ENCODE measurements at regions not wholly inside any gene's neighbourhood (a gene's known extent, or its start where the extent isn't known, plus 50 kb on each side); places are given as distances from the start of the nearest gene placed in this dataset.

DNA sequence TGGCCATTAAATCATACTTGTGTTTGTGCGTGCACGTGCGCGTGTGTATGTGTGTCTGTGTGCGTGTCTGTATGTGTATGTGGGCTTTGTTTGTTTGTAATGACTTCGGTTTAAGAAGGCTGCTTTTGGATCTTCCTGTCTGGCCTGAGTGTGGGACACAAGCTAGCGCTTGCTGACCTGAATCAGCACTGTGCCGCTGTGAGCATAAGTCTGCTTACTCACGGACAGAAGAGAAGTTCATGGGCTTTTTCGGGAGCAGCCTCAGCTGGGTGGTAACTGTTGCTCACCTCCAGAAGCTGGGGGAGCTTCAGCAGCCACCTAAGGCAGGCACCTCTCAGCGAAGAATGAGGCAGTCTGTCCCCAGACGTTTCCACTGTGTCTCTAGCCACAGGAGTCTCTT lies 56.1 kb upstream of the TRUB1 start:
- no peak overlapping the region for H3K27ac ChIP-seq (ENCODE audit: low read depth, low read length)
- POLR2A ChIA-PET: no interaction called here
- no peaks in the 10 kb centered on the region for H3K9me3 ChIP-seq (ENCODE audit: control insufficient read depth, insufficient read depth, low read length)
- TF ChIP-seq, protein P1, sequence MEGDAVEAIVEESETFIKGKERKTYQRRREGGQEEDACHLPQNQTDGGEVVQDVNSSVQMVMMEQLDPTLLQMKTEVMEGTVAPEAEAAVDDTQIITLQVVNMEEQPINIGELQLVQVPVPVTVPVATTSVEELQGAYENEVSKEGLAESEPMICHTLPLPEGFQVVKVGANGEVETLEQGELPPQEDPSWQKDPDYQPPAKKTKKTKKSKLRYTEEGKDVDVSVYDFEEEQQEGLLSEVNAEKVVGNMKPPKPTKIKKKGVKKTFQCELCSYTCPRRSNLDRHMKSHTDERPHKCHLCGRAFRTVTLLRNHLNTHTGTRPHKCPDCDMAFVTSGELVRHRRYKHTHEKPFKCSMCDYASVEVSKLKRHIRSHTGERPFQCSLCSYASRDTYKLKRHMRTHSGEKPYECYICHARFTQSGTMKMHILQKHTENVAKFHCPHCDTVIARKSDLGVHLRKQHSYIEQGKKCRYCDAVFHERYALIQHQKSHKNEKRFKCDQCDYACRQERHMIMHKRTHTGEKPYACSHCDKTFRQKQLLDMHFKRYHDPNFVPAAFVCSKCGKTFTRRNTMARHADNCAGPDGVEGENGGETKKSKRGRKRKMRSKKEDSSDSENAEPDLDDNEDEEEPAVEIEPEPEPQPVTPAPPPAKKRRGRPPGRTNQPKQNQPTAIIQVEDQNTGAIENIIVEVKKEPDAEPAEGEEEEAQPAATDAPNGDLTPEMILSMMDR (IDR thresholded peaks at IDR 0.05; ENCODE audit: low read depth, low read length): no peak
- CTCF ChIA-PET: interaction anchor here (0.9 to 7.7 kb wide), 3 partner anchors 10 to 454 kb away, joined by 3 to 130 read pairs (median 3); no protein-coding TSS in a partner anchor
- no peak for DNase-seq (ENCODE audit: low read depth, low spot score)
- H3K4me3 ChIP-seq (ENCODE audit: low read depth, low read length): no peak overlapping the region
- peaks cover 2% of the 10 kb centered on the region for H3K27me3 ChIP-seq (ENCODE audit: control insufficient read depth, insufficient read depth, low read length)

DNA sequence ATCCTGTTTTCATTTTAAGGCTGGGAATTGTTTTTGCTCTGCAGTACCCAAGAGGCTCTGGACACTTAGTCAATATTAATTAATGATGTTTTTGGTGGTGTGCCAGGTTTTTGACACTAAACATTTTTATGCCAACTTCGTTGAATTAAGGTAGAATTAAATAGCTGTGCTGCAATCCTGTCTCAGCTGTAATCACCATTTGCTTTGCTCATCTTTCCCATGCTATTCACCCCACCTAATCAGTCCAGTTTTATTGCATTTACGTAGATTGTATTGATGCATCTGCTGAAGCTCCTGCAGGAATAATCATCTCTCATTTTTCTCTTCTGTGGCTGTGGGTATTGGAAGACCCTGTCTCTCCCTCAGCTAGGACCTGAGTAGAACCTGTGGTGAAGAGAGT lies 52.6 kb upstream of the TRUB1 start:
- CTCF ChIA-PET: interaction anchor here (0.7 kb wide), 1 partner anchor 13 kb away, joined by 3 read pairs; no protein-coding TSS in a partner anchor
- TF ChIP-seq, protein P1 (IDR thresholded peaks at IDR 0.05; ENCODE audit: low read depth, low read length): no peak
- Histone ChIP-seq H3K27ac (ENCODE audit: low read depth, low read length) (no peak overlapping the region), H3K9me3 (ENCODE audit: control insufficient read depth, insufficient read depth, low read length) (no peaks in the 10 kb centered on the region), H3K4me3 (ENCODE audit: low read depth, low read length) (no peak overlapping the region), H3K27me3 (ENCODE audit: control insufficient read depth, insufficient read depth, low read length) (peaks cover 2% of the 10 kb centered on the region)
- POLR2A ChIA-PET: interaction anchor here (0.7 kb wide), 1 partner anchor 359 kb away, joined by 3 read pairs; no protein-coding TSS in a partner anchor
- DNase-seq (ENCODE audit: low read depth, low spot score): no peak

Measured in AG04450 (cell line).